SK-N-MC (cell line): ENCODE measurements at regions not wholly inside any gene's neighbourhood (a gene's known extent, or its start where the extent isn't known, plus 50 kb on each side); places are given as distances from the start of the nearest gene placed in this dataset.

Experiments
- EZH2 ChIP-seq: fragments of 200-600 bp; sonication (generic); IDR thresholded peaks from one replicate; pipeline ENCODE4 v1.6.1; 2017; ENCODE audit warnings: antibody characterized with exemption
- FOXP2 ChIP-seq: optimal IDR thresholded peaks from 2 replicates; pipeline ENCODE3; 2011; ENCODE audit warnings: mild to moderate bottlenecking, moderate library complexity; ENCODE audit not compliant: insufficient read depth; ENCODE audit errors: extremely low read length, control extremely low read depth
- POLR2AphosphoS5 ChIP-seq: IDR thresholded peaks from 2 replicates; pipeline ENCODE4 v1.6.1; 2012; ENCODE audit warnings: mild to moderate bottlenecking, low read depth, low read length, borderline replicate concordance

GRCh38 chr10:56622335-56622973 lies 261.4 kb upstream of the ZWINT start:
- TF ChIP-seq POLR2AphosphoS5 (no peak), EZH2 (no peak), FOXP2 (no peak)
